Kidney epithelial cell (primary cell): ENCODE measurements at regions not wholly inside any gene's neighbourhood (a gene's known extent, or its start where the extent isn't known, plus 50 kb on each side); places are given as distances from the start of the nearest gene placed in this dataset.

ENCODE experiments used
- DNase-seq: peaks from one replicate; pipeline ENCODE4 v3.0.0-alpha.2; 2010; ENCODE audit warnings: low read depth
- H3K27me3 ChIP-seq: 2 replicates; pipeline ENCODE4 v1.6.0; 2011; ENCODE audit warnings: low read length; ENCODE audit not compliant: control insufficient read depth, insufficient read depth
- H3K36me3 ChIP-seq: 2 replicates; pipeline ENCODE4 v1.5.1; 2011; ENCODE audit warnings: low read length; ENCODE audit not compliant: control insufficient read depth, insufficient read depth
- H3K4me3 ChIP-seq: 2 replicates; pipeline ENCODE4 v1.5.1; 2011; ENCODE audit warnings: low read depth, mild to moderate bottlenecking, control low read depth, low read length
- CTCF ChIP-seq: IDR thresholded peaks from 2 replicates; pipeline ENCODE4 v1.5.1; 2011; ENCODE audit warnings: mild to moderate bottlenecking, moderate library complexity, low read length, control low read depth, inconsistent platforms; ENCODE audit not compliant: insufficient read depth, poor library complexity, severe bottlenecking

DNA sequence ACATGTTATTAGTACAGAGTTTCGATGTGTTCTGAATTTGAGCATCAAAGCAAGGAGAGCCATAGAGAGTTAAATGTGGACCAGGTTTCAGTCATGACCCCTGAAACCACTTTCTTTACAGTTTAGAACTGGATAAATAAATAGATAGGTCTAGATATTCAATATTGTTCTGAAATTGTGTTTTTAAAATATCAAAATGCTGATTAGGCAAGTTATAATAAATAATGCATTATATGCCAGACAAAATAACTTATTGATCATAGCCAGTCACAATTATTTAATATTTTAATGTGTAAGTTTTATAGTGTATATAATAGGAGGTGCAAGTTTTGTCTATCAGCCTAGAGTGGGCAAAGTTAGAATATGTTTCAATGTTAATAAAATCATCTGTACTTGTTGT lies 569.5 kb downstream of the METTL15 start:
- no peak for DNase-seq
- H3K27me3 ChIP-seq = no peaks in the 10 kb centered on the region
- no peak for TF ChIP-seq CTCF
- H3K4me3 ChIP-seq = no peak overlapping the region
- H3K36me3 ChIP-seq = no peaks in the 10 kb centered on the region

- TF ChIP-seq CTCF = no peak
- H3K4me3 ChIP-seq = no peak overlapping the region
- DNase-seq = no peak
- H3K27me3 ChIP-seq = no peaks in the 10 kb centered on the region
- H3K36me3 ChIP-seq = no peaks in the 10 kb centered on the region
Observed at GRCh38 chr11:28675183-28675582, 567.0 kb downstream of the METTL15 start.

GRCh38 chr11:28674433-28675103 lies 566.4 kb downstream of the METTL15 start:
- DNase-seq = no peak
- Histone ChIP-seq H3K27me3 (no peaks in the 10 kb centered on the region), H3K36me3 (no peaks in the 10 kb centered on the region), H3K4me3 (no peak overlapping the region)
- TF ChIP-seq CTCF = peak; percentile 23

DNA sequence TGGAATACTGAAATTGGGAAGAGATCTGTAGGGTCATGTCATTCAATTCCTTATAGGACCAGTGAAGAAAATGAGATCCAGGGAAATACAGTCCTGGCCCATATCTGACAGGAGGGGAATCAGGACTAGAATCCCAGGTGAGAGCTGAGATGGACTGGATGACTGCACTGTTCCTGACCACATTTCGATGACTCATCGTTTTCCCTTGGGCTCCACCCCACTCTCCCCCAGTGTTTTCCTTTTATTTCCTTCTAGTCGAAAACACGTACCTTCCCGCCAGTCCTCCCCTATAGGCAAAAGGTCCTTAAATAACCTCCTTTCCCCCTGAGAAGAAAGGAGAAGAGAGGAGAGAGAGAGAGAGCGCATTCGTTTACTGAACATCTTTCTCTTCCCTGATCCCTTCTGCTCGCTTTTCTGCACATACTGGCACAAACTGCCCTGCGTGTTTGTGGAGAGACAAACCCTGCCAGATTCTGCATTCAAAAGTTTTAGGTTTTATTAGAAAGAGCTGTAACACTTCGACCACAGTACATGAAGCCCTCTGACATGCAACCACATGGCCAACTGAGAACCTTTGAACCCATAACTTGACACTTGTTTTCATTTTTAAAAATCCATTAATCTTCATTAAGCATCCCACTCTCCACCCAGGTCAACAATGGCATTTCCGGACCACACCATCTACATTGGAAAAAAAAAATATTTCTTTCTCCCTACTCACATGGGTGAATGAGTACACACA lies 565.7 kb downstream of the METTL15 start:
- Histone ChIP-seq H3K4me3 (no peak overlapping the region), H3K36me3 (no peaks in the 10 kb centered on the region), H3K27me3 (no peaks in the 10 kb centered on the region)
- DNase-seq = peak; percentile 10
- no peak for TF ChIP-seq CTCF

GRCh38 chr11:28671274-28671673 lies 563.1 kb downstream of the METTL15 start:
- Histone ChIP-seq H3K27me3 (no peaks in the 10 kb centered on the region), H3K4me3 (no peak overlapping the region), H3K36me3 (no peaks in the 10 kb centered on the region)
- DNase-seq = no peak
- TF ChIP-seq CTCF = no peak
